ENCODE measurements at regions not wholly inside any gene's neighbourhood (a gene's known extent, or its start where the extent isn't known, plus 50 kb on each side); places are given as distances from the start of the nearest gene placed in this dataset.

GRCh38 chr15:70439880-70440279 is 323.5 kb downstream of the UACA start:
- no peak overlapping the region for H3K4me3 ChIP-seq
- H3K27me3 ChIP-seq: no peaks in the 10 kb centered on the region
- no peak for TF ChIP-seq CTCF (IDR thresholded peaks at IDR 0.05)
- TF ChIP-seq POLR2A (IDR thresholded peaks at IDR 0.05): no peak
- H3K27ac ChIP-seq: no peak overlapping the region
- H3K9me3 ChIP-seq: no peaks in the 10 kb centered on the region
- no peak for DNase-seq
- no peaks in the 10 kb centered on the region for H3K36me3 ChIP-seq
- intact Hi-C loops (cut with DNase I; ENCODE audit: low total_unique reads): no loop called here
- no peaks in the 10 kb centered on the region for H3K4me1 ChIP-seq

- intact Hi-C loops (cut with DNase I; ENCODE audit: low total_unique reads): no loop called here
- no peak for TF ChIP-seq POLR2A (IDR thresholded peaks at IDR 0.05)
- TF ChIP-seq CTCF (IDR thresholded peaks at IDR 0.05): no peak
- no peak for DNase-seq
These were observed 324.0 kb downstream of the UACA start for GRCh38 chr15:70439304-70439877.

GRCh38 chr15:70438776-70439175 is 324.6 kb downstream of the UACA start:
- no peak overlapping the region for H3K27ac ChIP-seq
- TF ChIP-seq CTCF (IDR thresholded peaks at IDR 0.05): no peak
- TF ChIP-seq POLR2A (IDR thresholded peaks at IDR 0.05): no peak
- no peaks in the 10 kb centered on the region for H3K4me1 ChIP-seq
- intact Hi-C loops (cut with DNase I; ENCODE audit: low total_unique reads): no loop called here
- H3K9me3 ChIP-seq: no peaks in the 10 kb centered on the region
- H3K36me3 ChIP-seq: no peaks in the 10 kb centered on the region
- DNase-seq: no peak
- no peaks in the 10 kb centered on the region for H3K27me3 ChIP-seq
- H3K4me3 ChIP-seq: no peak overlapping the region

More at GRCh38 chr15:70439304-70439877, 324.0 kb downstream of the UACA start:
- Histone ChIP-seq H3K27me3 (no peaks in the 10 kb centered on the region), H3K4me3 (no peak overlapping the region), H3K27ac (no peak overlapping the region), H3K9me3 (no peaks in the 10 kb centered on the region), H3K4me1 (no peaks in the 10 kb centered on the region), H3K36me3 (no peaks in the 10 kb centered on the region)

GRCh38 chr15:70437882-70438451 is 325.4 kb downstream of the UACA start:
- Histone ChIP-seq H3K27ac (no peak overlapping the region), H3K4me1 (no peaks in the 10 kb centered on the region), H3K4me3 (no peak overlapping the region), H3K9me3 (no peaks in the 10 kb centered on the region), H3K36me3 (no peaks in the 10 kb centered on the region), H3K27me3 (no peaks in the 10 kb centered on the region)
- DNase-seq: no peak
- TF ChIP-seq CTCF (IDR thresholded peaks at IDR 0.05) (no peak), POLR2A (IDR thresholded peaks at IDR 0.05) (no peak)
- intact Hi-C loops (cut with DNase I; ENCODE audit: low total_unique reads): no loop called here

GRCh38 chr15:70437089-70437488 is 326.3 kb downstream of the UACA start:
- TF ChIP-seq POLR2A (IDR thresholded peaks at IDR 0.05): no peak
- TF ChIP-seq CTCF (IDR thresholded peaks at IDR 0.05): no peak
- intact Hi-C loops (cut with DNase I; ENCODE audit: low total_unique reads): no loop called here
- DNase-seq: no peak
- H3K36me3 ChIP-seq: no peaks in the 10 kb centered on the region
- H3K27ac ChIP-seq: no peak overlapping the region
- no peaks in the 10 kb centered on the region for H3K27me3 ChIP-seq
- H3K4me3 ChIP-seq: no peak overlapping the region
- H3K4me1 ChIP-seq: no peaks in the 10 kb centered on the region
- no peaks in the 10 kb centered on the region for H3K9me3 ChIP-seq
